HG03575 (cell line): ENCODE measurements at regions not wholly inside any gene's neighbourhood (a gene's known extent, or its start where the extent isn't known, plus 50 kb on each side); places are given as distances from the start of the nearest gene placed in this dataset.
"Not testable (repeated sequence)": the region's sequence is repeated elsewhere in the genome, so short reads cannot be mapped to it uniquely, and the experiment has no call there.

Source experiments
- ATAC-seq: cut with Tn5 transposase; IDR thresholded peaks from one replicate; pipeline ENCODE4 v1.9.1; 2021; ENCODE audit not compliant: unreplicated experiment, insufficient number of reproducible peaks, low FRiP score; ENCODE audit errors: extremely low read depth

DNA sequence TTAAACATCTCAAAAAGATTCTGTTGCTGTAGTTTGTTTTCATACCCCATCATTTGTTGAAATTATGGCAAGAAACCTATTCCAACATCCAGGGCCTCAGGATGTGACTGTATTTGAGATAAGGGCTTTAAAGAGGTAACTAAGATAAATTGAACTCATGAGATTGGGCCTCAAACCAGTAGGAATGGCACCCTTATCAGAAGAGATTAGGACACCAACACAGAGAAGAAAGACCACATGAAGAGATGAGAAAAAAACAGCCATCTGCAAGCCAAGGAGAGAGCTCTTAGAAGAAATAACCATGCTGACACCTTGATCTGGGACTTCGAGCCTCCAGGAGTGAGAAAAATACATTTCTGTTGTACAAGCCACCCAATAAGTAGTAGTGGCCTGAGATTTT is 157.7 kb downstream of the CGGBP1 start:
- ATAC-seq, result no peak

DNA sequence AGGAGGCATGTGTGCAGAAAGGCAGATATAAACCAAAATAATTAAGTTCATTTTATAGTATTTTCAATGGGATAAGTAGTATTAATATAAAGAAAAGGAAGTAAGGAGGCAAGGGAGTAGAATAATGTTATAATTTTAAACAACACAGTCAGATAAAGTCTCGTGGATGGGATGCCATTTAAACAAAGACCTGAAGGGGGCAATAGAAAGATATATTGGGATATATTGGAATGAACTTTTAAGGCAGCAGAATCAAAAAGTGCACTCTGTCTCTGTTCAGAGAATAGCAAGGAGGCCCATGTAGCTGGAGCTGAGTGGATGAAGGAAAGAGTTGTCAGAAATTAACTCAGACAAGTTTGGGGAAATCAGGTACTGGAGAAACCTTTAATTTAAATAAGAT is 158.7 kb downstream of the CGGBP1 start:
- no peak for ATAC-seq

DNA sequence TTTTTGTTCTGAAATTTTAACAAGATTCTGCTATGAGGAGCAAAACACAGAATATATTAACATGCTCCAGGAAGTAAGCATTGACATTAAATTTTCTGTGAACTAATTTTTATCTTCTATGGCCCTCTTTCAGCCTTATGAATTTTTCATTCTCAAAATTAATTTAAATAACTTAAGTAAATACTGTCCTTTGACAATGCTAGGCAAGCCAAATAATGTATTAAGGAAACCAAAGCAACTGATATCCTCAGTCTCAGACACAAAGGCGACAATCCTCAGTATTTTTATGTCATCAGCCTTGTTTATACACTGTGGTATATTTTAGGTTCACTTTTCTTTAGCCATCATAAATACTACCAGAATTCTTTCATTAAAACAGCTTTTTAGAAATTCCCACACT is 159.8 kb downstream of the CGGBP1 start:
- no peak for ATAC-seq

DNA sequence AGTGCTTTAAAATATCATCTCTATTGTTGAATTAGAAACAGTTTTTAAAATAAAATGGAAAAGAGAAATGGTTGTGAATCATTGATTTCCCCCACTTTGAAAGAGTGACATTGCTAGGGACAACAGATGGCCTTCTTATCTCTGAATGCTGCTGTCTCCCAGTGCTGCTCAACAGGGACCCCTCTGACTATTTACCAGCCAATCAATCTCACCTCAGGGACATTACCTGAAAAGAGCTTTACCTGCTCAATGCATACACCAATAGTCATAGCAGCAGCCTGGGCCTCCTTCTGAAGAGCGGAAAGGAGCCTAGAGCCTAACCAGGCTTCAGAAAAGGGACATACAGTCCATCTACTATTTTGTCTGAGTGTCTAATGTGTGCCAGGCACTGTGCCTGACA is 162.8 kb downstream of the CGGBP1 start:
- ATAC-seq, result no peak

DNA sequence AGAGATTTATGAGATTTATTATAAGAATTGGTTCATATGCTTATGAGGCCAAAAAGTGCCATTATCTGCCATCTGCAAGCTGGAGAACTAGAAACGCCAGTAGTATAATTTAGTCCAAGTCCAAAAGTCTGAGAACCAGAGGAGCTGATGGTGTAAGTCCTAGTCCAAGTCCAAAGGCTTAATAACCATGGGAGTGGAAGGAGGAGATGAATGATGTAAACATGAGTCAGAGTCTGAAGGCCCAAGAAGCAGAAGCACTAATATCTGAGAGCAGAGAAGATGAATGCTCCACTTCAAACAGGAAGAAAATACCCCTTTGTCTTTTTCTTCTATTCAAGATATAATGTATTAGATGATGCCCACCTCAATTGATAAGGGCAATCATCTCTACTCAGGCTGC is 185.7 kb downstream of the CGGBP1 start:
- no peak for ATAC-seq

DNA sequence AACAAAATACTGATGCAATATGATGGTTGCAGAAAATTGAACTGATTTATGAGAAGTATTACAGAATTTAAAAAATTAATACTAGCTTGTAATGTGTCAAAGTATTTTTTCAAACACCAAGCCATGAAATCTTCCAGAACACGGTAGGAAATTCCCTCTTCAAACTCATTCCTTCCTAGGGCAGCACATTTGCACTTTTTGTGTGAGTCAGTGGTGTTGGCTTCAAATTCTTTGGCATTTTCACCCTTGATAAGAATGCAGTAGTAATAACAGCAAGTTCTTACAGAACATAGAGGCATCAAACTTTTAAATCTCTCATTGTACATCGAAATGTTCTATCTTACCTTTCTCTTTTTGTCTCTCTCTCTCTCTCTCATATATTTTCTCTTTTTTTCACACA is 191.8 kb downstream of the CGGBP1 start:
- ATAC-seq, result no peak

DNA sequence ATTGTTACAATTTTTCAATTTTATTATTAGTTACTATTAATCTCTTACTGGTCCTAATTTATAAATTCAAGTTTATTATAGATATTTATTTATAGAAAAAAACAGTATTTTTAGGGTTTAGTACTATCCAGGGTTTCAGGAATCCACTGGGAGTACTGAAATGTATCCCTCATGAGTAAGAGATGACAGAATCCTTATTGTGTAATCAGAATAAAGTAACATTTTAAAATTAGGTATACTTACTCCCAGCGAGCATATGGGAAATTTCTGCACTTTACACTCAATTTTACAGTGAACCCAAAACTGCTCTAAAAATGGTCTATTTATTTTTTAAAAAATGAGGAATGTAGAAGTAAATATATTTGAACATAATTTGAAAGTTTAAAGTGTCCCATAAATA is 202.7 kb downstream of the CGGBP1 start:
- ATAC-seq, result no peak

DNA sequence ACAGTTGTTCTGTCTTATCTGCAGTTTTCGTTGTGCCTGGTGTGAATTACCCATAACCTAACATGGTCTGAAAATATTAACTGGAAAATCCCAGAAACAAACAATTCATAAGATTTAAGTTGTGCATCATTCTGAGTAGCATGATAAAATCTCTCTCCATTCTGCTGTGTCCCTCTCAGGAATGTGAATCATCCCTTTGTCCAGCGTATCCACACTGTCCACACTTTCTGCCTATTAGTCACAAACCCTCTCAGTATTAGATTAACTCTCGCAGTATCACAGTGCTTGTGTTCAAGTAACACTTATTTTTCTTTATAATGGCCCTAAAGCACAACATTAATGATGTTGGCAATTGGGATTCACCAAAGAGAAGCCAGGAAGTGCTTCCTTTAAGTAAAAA is 203.2 kb downstream of the CGGBP1 start:
- ATAC-seq, result no peak

DNA sequence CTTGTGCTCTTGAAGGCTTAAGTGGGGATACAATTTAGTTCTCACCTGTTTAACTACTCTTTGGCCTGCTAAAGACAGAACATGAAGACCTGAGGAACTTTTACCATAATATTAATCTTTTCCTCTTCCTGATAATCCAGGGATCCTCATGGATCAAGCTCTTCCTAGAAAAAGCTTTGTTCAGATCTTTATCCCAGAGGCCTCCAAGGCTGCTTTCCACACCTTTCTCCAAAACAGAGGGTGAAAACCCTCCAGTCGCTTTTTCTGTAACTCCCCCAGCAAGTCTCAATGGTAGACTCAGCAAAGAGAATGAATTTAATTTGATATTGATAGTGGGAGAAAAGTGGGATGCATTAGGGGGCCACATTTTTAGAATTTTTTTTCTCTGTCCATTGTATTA is 203.6 kb downstream of the CGGBP1 start:
- no peak for ATAC-seq

DNA sequence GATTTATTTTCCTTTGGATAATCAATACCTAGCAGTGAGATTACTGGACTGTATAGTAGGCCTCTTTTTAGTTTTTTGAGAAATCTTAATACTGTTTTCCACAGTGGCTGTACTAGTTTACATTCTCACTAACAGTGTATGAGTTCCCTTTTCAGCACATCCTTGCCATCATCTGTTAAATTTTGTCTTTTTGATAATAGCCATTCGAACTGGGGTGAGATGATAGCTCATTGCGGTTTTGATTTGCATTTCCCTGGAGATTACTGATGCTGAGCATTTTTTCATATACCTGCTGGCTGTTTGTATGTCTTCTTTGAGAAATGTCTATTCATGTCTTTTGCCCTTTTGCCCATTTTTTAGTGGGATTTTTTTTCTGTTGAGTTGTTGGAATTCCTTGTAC is 210.8 kb downstream of the CGGBP1 start:
- no peak for ATAC-seq

DNA sequence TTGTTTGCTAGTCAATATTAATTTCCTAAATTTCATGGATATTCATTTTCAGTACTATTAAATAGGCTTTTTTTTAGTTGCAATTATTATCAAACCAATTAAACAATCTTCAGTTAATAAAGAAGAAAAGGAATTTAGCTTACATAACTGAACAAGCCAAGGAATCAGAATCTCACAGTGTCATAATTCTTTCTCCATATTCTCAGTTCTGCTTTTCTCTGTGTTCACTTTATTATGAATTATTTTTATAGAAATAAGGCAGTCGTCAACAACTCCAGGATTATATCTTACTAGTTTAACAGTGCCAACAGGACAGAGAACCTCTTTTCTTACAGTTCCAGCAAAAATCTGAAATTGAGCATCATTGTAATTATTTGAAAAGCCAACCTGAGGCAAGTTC is 221.7 kb downstream of the CGGBP1 start:
- no peak for ATAC-seq

DNA sequence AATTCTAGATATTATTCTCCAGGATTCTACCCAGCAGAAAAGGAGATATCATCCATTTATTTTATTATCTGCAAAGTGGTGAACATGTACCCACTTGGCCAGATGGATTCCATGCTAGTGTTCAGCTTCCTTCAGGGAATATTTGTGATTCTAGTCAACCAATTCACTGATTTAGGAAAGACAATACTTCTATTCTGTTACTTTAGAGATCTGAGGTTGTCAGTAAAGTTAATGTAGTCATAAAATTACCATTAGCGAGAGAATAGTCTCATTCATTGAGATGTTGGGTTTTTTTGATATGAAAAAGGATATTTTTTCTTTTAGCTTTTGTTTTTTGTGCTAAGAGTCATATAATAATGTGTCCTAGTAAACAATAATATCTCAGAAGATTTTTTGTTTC is 222.8 kb downstream of the CGGBP1 start:
- no peak for ATAC-seq

DNA sequence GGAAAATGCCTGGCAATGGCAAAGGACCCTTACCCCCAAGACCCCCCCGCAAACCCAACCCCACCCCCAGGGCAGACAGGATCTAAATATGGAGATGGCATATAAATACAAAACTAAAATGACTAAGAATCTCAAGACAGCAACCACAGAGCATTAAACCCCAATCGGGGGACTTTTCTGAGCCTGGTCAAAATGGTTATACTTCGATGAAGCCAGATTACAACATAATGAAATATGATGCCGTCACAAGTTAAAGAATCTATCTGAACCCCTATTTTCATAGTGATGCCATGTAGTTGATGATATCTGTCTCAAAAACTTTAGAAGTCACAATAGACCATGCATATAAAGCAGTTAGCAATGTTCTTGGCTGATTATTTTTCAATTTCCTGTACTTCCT is 223.6 kb downstream of the CGGBP1 start:
- no peak for ATAC-seq

DNA sequence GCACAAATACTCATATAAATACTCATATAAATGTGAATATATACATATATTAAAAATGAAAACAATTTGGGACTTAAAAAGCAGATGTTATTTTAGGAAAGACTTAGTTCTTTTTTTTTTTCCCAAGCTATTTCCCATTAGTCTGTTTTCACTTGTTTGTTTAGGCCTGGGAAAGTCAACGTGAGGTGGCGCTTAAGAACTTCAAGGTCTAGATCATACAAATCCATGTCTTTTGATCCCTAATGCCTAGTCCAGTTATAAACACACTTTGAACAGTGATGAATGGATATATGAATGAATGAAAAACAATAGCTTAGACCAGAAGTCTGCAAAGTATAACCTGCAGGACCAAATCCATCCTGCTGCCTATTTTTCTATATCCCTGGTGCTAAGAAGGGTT is 224.5 kb downstream of the CGGBP1 start:
- no peak for ATAC-seq

DNA sequence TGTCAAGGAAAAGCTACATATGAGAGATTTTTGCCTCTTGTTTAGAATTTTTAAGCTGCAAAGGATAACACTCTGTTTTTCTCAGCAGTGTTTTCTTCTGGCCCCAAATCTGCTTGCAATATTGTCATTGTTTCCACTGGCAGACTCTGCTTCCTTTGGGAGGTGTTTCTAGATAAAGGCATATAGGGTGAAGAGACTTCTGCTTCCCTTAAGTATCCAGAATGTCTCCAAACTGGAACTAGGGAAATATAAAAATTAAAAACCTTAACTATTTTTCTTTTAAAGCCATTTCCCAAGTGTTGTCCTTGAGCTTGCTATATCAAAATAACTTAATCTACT is 225.8 kb downstream of the CGGBP1 start:
- no peak for ATAC-seq

DNA sequence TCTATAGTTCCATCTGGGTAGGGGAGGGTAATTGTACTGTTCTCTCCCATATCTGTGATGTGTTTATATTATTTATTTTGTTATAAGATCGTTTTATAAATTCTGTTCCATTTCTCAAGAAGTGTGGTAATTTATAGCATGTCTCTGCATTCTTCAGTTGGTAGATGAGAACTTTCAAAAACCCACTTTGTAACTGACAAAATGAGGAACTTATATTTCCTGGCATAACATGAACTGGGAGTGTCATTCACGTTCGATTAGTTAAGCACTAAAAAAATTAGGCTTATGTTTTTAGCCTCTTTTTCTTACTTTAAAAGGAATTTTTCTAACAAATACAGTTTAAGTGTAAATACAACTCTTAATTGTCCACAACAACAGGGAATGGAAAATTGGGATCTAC is 230.8 kb downstream of the CGGBP1 start:
- no peak for ATAC-seq

DNA sequence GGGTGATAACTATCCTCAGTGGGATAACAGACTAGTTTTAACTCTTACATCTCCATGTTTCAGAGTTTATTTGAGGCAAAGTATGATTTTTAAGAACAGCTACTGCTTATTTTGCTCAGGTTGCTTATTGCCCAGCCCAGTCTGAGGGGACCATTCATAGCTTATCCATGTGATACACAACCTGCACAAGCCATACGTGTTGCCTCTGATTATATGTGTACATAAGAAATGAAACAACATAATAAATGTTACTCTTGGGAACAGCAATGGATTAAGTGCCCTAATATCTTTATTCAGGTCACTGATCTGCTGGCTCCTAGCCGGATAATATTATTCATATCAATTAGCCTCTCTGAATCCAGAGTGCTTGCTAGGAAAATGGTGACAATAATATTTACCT is 236.2 kb downstream of the CGGBP1 start:
- no peak for ATAC-seq

DNA sequence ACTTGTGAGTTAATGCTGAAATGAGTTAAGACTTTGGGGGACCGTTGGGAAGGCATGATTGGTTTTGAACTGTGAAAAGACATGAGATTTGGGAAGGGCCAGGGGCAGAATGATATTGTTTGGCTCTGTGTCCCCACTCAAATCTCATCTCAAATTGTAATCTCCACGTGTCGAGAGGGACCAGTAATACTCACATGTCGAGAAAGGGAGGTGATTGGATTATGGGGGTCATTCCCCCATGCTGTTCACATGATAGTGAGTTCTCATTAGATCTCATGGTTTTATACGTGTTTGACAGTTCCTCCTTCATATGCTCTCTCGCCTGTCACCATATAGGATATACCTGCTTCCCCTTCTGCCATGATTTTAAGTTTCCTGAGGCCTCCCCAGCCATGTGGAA is 245.3 kb downstream of the CGGBP1 start:
- ATAC-seq, result not testable (repeated sequence)

DNA sequence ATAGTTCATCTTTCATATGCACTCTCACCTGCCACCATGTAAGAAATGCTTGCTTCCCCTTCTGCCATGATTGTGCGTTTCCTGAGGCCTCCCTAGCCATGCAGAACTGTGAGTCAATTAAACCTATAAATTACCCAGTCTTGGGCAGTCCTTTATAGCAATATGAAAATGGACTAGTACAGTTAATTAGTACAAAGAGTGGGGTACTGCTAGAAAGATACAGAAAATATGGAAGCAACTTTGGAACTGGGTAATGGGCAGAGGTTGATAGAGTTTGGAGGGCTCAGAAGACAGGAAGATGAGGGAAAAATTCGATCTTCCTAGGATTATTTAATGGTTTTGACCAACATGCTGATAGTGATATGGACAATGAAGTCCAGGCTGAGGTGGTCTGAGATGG is 246.9 kb downstream of the CGGBP1 start:
- ATAC-seq, result no peak

DNA sequence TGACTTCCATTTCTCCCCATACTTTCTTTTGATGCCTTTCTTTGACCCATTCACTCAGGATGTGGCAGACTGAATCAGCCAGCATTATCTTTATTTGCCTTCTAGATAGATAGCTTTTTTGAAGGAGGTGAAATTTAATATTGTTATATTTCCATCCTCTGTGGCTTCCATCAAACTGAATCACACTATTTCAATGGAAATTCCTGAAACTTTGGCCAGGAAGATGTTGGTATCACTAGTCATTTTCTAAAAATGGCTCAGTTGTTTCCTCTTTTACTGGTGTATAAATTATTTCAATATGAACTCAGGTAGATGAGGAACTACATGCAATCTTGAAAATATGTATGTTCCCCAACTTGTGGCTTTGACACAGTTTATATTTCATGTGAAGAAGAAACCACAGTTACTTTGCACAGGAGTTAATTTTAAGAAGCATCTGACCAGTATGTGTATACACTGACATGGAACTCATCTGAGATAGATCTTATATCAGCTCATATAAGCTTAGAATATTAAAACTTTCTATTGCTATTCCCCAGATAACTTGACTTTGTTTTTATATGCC is 248.3 kb downstream of the CGGBP1 start:
- ATAC-seq, result no peak

DNA sequence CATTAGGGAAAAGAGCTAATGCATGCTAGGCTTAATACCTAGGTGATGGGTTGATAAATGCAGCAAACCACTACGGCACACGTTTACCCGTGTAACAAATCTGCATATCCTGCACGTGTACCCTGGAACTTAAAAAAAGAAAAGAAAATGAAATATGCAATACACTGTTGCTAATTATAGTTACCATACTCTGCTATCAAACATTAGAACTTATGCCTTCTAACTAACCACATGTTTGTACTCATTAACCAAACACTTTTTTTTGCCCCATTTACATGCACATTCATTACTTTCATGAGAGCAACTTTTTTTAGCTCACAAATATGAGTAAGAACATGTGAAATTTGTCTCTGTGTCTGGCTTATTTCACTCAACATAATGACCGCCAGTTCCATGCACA is 253.1 kb downstream of the CGGBP1 start:
- ATAC-seq, result peak; percentile 77

DNA sequence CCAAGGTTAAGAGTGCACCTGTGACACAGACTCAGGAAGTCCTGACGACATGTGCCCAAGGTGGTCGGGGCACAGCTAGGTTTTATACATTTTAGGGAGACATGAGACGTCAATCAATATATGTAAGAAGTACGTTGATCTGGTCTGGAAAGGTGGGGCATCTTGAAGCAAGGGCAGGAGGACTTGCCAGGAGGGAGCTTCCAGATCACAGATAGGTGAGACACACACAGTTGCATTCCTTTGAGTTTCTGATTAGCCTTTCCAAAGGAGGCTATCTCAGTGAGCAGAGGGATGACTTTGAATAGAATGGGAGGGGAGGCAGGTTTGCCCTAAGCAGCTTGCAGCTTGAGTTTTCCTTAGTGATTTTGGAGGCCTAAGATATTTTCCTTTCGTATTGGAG is 257.4 kb downstream of the CGGBP1 start:
- ATAC-seq, result no peak
